ENCODE measurements at regions not wholly inside any gene's neighbourhood (a gene's known extent, or its start where the extent isn't known, plus 50 kb on each side); places are given as distances from the start of the nearest gene placed in this dataset.
"Not testable (repeated sequence)": the region's sequence is repeated elsewhere in the genome, so short reads cannot be mapped to it uniquely, and the experiment has no call there.

DNA sequence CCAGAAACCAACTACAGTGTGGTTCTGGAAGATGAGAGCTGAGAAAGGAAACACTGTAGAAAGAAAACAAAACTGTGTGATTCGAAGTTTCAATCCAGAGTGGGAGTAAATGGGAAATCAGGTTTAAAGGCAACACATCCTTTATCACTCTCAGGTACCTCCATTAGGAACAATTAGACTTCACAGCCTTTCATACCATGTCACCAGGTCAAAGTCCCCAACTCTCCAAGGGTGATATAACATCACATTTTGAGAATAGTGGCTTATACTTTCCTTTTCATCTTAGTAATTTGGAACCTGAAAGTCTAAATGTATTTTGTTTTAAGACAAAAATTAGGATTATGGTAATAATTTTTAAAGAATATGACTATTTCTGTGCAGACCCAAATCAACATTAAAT lies 194.9 kb upstream of the WWC1 start:
- Histone ChIP-seq H3K4me1 (ENCODE audit: insufficient read depth, low read length, poor library complexity, severe bottlenecking) (no peaks in the 10 kb centered on the region), H3K36me3 (ENCODE audit: insufficient read depth, low read length) (no peaks in the 10 kb centered on the region), H3K4me2 (ENCODE audit: low read length) (no peak overlapping the region), H2AFZ (ENCODE audit: low read length) (no peak overlapping the region), H3K4me3 (ENCODE audit: low read depth, low read length, poor library complexity, severe bottlenecking) (no peak overlapping the region), H3K27ac (ENCODE audit: low read depth, low read length, poor library complexity, severe bottlenecking) (no peak overlapping the region), H3K79me2 (ENCODE audit: insufficient read depth, low read depth, low read length) (no peaks in the 10 kb centered on the region), H3K9me3 (ENCODE audit: low read length) (no peaks in the 10 kb centered on the region), H4K20me1 (ENCODE audit: insufficient read depth, low read length) (no peaks in the 10 kb centered on the region), H3K9me2 (ENCODE audit: insufficient read depth, low read length) (no peaks in the 10 kb centered on the region)
- no peak for DNase-seq (ENCODE audit: low spot score)
- POLR2A ChIA-PET, result no interaction called here
- TF ChIP-seq CTCF (conservative IDR thresholded peaks at IDR 0.05; ENCODE audit: low read length), result no peak
- no peak for TF ChIP-seq EZH2phosphoT487 (IDR thresholded peaks at IDR 0.05; ENCODE audit: borderline replicate concordance, low read depth, low read length)
- intact Hi-C loops (cut with micrococcal nuclease; ENCODE audit: unreplicated experiment), result no loop called here
- CTCF ChIA-PET (ENCODE audit: unreplicated experiment), result no interaction called here
- no TSS peak for BruUV-seq (replicated peaks)

- intact Hi-C loops (cut with micrococcal nuclease; ENCODE audit: unreplicated experiment), result no loop called here
- Histone ChIP-seq H3K4me3 (ENCODE audit: low read depth, low read length, poor library complexity, severe bottlenecking) (no peak overlapping the region), H3K4me2 (ENCODE audit: low read length) (no peak overlapping the region), H2AFZ (ENCODE audit: low read length) (no peak overlapping the region), H3K36me3 (ENCODE audit: insufficient read depth, low read length) (no peaks in the 10 kb centered on the region), H4K20me1 (ENCODE audit: insufficient read depth, low read length) (no peaks in the 10 kb centered on the region), H3K27ac (ENCODE audit: low read depth, low read length, poor library complexity, severe bottlenecking) (no peak overlapping the region), H3K9me2 (ENCODE audit: insufficient read depth, low read length) (no peaks in the 10 kb centered on the region), H3K4me1 (ENCODE audit: insufficient read depth, low read length, poor library complexity, severe bottlenecking) (no peaks in the 10 kb centered on the region), H3K9me3 (ENCODE audit: low read length) (no peaks in the 10 kb centered on the region), H3K79me2 (ENCODE audit: insufficient read depth, low read depth, low read length) (no peaks in the 10 kb centered on the region)
- ChIA-PET CTCF (ENCODE audit: unreplicated experiment) (no interaction called here), POLR2A (no interaction called here)
- TF ChIP-seq CTCF (conservative IDR thresholded peaks at IDR 0.05; ENCODE audit: low read length) (no peak), EZH2phosphoT487 (IDR thresholded peaks at IDR 0.05; ENCODE audit: borderline replicate concordance, low read depth, low read length) (no peak)
- BruUV-seq (replicated peaks), result no TSS peak
- DNase-seq (ENCODE audit: low spot score), result no peak
These were observed 193.4 kb upstream of the WWC1 start for GRCh38 chr5:168097876-168098653.

DNA sequence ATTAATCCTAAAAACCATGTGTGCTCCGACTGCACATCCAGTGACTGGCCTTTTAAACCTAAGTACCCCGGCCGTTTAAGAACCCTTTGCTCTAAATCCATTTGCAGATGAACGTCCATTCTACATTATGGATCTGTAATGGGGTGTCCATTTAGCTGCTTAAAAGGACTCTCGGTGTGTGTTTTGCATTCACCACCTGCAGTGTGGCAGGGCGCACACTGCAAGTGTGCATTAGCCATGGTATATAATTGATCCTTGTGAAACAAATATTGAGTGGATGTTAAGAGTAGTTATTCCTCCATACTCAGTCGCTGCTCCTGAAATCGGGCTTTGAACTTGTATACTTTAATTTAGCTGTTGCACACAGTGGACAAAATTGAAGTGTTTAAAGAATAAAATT lies 190.1 kb upstream of the WWC1 start:
- no peaks in the 10 kb centered on the region for H3K4me1 ChIP-seq (ENCODE audit: insufficient read depth, low read length, poor library complexity, severe bottlenecking)
- TF ChIP-seq CTCF (conservative IDR thresholded peaks at IDR 0.05; ENCODE audit: low read length) (no peak), EZH2phosphoT487 (IDR thresholded peaks at IDR 0.05; ENCODE audit: borderline replicate concordance, low read depth, low read length) (no peak)
- no TSS peak for BruUV-seq (replicated peaks)
- no peak overlapping the region for H3K4me2 ChIP-seq (ENCODE audit: low read length)
- no peaks in the 10 kb centered on the region for H3K79me2 ChIP-seq (ENCODE audit: insufficient read depth, low read depth, low read length)
- DNase-seq (ENCODE audit: low spot score), result no peak
- intact Hi-C loops (cut with micrococcal nuclease; ENCODE audit: unreplicated experiment), result no loop called here
- H3K36me3 ChIP-seq (ENCODE audit: insufficient read depth, low read length), result no peaks in the 10 kb centered on the region
- H3K9me2 ChIP-seq (ENCODE audit: insufficient read depth, low read length), result no peaks in the 10 kb centered on the region
- no peak overlapping the region for H2AFZ ChIP-seq (ENCODE audit: low read length)
- H4K20me1 ChIP-seq (ENCODE audit: insufficient read depth, low read length), result no peaks in the 10 kb centered on the region
- CTCF ChIA-PET (ENCODE audit: unreplicated experiment), result no interaction called here
- H3K9me3 ChIP-seq (ENCODE audit: low read length), result no peaks in the 10 kb centered on the region
- H3K27ac ChIP-seq (ENCODE audit: low read depth, low read length, poor library complexity, severe bottlenecking), result no peak overlapping the region
- no peak overlapping the region for H3K4me3 ChIP-seq (ENCODE audit: low read depth, low read length, poor library complexity, severe bottlenecking)
- POLR2A ChIA-PET, result no interaction called here

GRCh38 chr5:168103018-168103417 lies 188.4 kb upstream of the WWC1 start:
- H3K4me2 ChIP-seq (ENCODE audit: low read length); H3K27ac ChIP-seq (ENCODE audit: low read depth, low read length, poor library complexity, severe bottlenecking); H2AFZ ChIP-seq (ENCODE audit: low read length); CTCF ChIA-PET (ENCODE audit: unreplicated experiment); H3K79me2 ChIP-seq (ENCODE audit: insufficient read depth, low read depth, low read length); H3K4me3 ChIP-seq (ENCODE audit: low read depth, low read length, poor library complexity, severe bottlenecking); POLR2A ChIA-PET; H3K9me3 ChIP-seq (ENCODE audit: low read length); H4K20me1 ChIP-seq (ENCODE audit: insufficient read depth, low read length); H3K36me3 ChIP-seq (ENCODE audit: insufficient read depth, low read length); H3K4me1 ChIP-seq (ENCODE audit: insufficient read depth, low read length, poor library complexity, severe bottlenecking); H3K9me2 ChIP-seq (ENCODE audit: insufficient read depth, low read length); intact Hi-C loops (cut with micrococcal nuclease; ENCODE audit: unreplicated experiment); DNase-seq (ENCODE audit: low spot score); BruUV-seq (replicated peaks): not testable (repeated sequence)
